ENCODE measurements at regions not wholly inside any gene's neighbourhood (a gene's known extent, or its start where the extent isn't known, plus 50 kb on each side); places are given as distances from the start of the nearest gene placed in this dataset.
"Not testable (repeated sequence)": the region's sequence is repeated elsewhere in the genome, so short reads cannot be mapped to it uniquely, and the experiment has no call there.

DNA sequence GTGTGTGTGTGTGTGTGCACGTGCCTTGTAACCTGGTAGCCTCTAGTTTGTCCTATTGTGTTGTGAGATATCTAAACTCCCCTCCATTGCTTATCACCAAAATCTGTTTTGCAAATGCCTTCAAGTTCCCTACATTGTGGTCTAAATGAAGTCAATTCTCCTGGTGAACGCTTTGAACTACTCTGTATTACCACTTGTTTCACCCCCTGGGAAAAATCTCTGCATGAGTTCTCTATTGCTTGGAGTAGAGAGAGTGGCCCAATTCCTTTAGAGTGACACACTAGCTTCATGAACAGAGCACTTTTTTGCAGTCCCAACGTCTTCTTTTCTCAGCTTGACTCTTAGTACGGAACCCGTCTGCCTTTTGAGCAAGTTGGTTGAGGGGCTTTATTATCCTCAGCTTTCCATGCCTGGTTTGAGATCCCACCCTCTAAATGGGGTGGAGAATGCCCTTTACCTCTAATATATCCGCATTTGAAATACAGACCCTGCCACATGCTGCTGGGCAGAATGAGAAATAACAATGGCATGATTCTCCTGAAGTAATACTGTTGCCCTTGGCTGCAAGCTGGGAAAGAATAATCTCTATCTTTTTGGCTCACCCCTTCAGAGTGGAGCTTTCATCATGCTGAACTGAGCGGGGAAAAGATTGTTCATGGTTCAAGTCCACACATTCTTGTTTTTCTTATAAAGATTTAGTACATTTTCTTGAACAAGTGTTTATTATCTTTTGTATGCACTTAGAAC, 2545.3 kb downstream of the PCDH9 start:
- no peak for DNase-seq (ENCODE audit: low read depth in 2 of 2)

DNA sequence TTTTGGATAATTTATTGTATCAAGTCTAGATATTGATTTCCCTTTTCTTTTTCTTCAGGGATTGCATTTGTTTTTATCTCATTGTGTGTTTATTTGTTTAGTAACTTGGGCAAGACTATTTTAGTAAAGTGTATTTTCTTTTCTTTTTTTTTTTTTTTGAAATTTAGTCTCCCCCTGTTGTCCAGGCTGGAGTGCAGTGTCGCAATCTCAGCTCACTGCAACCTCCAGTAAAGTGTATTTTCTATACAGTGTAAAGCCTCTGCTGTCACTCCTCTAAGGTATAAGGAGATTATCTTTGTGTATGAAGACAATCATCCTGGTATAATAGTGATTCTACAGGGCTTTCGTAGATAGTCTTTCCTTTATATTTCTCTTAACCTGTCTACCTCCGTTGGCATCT, 2546.0 kb downstream of the PCDH9 start:
- no peak for DNase-seq (ENCODE audit: low read depth in 2 of 2)

- no peak for DNase-seq (ENCODE audit: low read depth in 2 of 2)
These were observed 2549.4 kb downstream of the PCDH9 start for GRCh38 chr13:64680739-64681138.

DNA sequence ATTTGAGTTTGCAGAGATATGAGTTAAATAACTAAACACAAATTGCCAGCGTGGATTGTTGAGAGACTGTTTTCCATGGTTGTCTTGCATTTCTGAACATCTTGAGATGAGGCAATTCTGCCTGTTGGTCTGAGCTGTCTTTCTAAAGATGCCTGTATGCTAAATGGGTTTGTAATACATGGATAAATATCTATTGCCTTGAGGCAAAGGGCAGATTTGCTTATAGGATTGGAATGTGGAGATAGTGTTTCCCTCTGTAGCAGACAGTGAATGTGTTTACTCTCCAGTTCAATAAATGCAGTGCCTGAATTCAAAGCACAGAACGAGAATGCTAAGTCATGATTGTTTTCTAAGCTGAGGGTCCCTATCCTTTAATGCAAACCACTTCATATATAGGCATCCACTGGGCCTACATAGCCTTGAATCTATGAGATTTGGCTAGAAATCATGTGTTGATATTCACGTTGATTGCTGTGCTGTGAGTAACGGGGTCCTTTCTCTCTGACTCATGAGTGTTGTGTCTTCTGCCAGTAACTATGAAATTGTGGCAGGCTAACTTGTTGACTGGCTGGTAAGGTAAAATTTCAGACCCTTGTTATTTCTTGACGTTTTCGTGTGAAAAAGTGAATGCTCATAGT, 2554.8 kb downstream of the PCDH9 start:
- DNase-seq (ENCODE audit: low read depth in 2 of 2): peak; percentile 54 to 58

- no peak for DNase-seq (ENCODE audit: low read depth in 2 of 2)
These were observed 2556.0 kb downstream of the PCDH9 start for GRCh38 chr13:64674126-64674525.

DNA sequence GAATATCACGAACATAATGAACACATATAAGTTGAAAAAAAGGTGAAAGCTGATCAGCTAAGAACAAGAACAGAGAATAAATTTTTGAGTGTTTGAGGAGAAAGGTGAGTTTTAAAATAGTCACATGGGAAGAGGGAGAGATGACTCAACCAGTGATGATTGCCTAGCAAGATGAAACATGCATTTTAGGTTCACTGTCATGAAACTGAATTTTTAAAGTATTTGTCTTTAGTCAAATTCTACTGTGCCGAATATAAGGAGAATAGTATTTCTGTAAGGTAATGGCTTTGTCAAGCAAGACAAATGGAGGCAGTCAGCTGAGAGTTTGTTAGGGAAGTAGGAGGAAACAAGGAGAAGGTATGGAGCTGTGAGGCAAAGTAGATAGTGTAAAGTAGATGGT, 2557.4 kb downstream of the PCDH9 start:
- no peak for DNase-seq (ENCODE audit: low read depth in 2 of 2)

DNA sequence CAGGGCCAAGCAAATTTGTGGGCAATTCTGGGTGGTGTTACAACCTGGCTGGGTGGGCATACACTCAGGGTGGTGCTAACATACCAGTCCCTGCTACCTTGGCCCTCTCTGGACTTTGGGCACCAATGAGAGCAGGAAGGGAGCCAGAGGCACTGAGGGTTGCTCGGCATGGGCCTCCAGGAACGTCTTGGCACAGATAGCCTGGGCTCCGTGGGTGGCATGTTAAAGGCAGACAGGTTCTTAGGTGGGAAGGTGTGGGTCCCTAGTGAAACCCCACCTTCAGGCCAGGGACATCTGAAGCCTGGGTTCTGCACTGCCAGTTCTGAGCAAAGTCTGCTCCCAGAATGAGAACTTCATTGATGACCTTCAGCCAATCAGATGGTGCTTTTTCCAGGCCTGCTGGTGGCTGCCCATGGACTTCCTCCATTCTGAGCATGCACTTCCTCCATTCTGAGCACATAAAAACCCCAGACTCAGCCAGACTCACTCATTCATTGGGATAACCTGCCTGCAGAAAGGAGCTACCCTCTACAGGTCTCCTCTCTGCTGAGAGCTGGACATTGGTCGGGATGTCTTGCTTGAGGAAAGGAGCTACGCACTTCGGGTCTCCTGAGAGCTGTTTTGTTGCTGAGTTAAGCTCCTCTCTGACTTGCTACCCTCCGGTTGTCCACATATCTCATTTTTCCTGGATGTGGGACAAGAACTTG, 2567.1 kb downstream of the PCDH9 start:
- DNase-seq (ENCODE audit: low read depth in 2 of 2): no peak

DNA sequence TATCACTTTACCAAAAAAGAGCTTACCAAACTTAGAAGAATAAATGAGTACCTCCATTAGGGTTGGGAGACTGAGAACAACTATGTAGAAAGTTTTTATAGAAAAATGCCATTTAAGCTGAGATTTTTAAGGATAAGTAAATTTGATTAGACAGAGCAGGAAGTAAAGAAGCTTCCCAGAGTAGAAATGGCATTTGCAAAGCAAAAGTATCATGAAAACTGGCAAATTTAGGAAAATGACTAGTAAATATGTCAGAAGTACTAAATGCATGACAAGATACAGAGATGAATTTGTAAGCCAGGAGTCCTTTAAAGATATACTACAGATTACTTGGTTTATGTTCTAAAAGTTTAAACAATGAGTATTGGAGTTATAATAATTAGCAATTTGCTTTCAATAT, 2581.8 kb downstream of the PCDH9 start:
- DNase-seq (ENCODE audit: low read depth in 2 of 2): no peak

DNA sequence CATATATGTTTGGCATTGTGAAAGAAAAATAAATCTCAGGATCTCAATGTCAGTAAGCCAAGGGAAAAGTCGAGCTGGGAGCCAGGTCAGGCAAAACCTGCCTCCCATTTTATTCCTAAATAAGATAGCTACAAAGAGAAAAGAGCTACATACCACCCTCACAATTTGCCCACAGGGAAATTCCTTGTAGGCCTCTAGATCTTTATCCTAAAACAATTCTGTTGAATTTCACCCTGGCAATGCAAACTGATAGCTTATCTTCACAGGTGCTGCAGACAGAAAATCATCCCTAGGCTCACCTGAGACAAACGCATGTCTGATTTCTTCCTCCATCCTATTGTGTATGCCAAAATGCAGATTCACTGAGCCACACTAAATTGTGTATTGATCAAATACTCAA, 2587.1 kb downstream of the PCDH9 start:
- DNase-seq (ENCODE audit: low read depth in 2 of 2): no peak

DNA sequence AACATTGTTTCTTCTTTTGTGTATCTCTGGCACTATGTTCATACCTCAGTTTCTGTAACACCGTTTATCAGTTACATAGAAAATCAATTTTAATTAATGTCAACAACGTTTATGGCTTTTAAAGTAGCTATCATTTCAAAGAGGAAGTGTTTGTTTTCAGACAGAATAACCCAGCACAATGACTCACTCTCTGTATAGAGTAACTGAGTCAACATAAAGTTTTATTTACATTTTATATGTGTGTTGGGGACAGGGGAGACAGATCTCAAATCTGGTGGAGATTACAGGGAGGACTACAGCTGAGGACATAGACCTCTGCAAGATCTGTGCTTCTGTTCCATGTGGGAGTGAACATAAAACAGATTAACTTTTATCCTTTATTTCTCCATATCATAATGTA, 2590.1 kb downstream of the PCDH9 start:
- DNase-seq (ENCODE audit: low read depth in 2 of 2): no peak

DNA sequence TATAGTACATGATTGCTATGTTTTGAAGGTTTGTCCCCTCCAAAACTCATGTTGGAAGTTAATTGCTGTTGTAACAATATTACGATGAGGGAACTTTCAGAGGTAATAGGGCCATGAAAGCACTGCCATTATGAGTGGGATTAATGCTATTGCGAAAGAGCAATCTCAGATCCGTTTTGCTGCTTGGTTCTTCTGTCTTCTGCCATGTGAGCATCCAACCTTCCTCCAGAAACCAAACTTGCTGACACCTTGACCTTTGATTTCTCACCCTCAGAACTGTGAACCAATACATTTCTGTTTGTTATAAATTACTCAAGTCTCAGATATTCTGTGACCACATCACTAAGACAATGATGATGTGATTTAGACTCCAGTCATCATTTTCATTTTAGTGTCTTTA, 2590.9 kb downstream of the PCDH9 start:
- no peak for DNase-seq (ENCODE audit: low read depth in 2 of 2)

GRCh38 chr13:64633948-64634347, 2596.2 kb downstream of the PCDH9 start:
- peak in 1 of 2 experiments; percentile 1 for DNase-seq (ENCODE audit: low read depth in 2 of 2)

- DNase-seq (ENCODE audit: low read depth in 2 of 2): no peak
These were observed 2602.5 kb downstream of the PCDH9 start for GRCh38 chr13:64627654-64628053.

- no peak for DNase-seq (ENCODE audit: low read depth in 2 of 2)
These were observed 2604.0 kb downstream of the PCDH9 start for GRCh38 chr13:64626105-64626504.

DNA sequence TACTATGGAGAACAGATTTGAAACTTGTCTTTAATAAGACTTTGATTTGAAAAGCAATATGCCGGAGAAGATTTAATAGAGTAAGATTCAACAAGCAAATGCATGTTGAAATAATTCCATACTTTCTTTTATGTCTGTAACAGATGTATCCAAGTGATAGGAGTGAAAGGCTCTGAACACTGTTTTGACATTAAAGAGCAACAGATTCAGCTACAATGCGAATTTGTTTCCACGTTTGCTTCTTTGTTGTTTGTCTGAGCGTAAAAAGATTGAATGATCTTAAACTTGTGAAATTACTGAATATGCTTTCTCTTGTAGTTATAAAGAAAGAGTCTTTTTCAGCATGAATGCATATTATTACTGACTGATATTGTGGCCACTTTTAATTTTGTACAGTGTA, 2612.9 kb downstream of the PCDH9 start:
- DNase-seq (ENCODE audit: low read depth in 2 of 2): no peak

DNA sequence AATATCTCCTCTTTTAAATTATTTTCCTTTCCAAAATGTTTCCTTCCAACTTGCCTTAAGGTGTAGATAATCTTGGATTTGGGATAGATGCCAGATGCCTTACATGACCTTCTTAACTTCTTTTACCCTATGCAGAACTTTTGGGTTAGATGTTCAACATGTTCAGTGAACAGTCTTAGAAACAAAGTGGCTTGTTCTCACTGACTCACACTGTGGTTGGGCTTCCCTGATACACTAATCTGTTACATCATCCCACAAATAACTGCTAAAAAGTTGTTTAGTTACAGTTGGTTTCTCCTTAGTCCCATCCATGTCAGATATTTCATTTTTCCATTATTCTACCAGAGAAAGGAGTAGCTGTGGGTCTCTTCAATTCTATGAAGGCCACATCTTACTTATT, 2638.2 kb downstream of the PCDH9 start:
- peak; percentile 14 to 30 for DNase-seq (ENCODE audit: low read depth in 2 of 2)

GRCh38 chr13:64579331-64579730, 2650.8 kb downstream of the PCDH9 start:
- no peak for DNase-seq (ENCODE audit: low read depth in 2 of 2)

DNA sequence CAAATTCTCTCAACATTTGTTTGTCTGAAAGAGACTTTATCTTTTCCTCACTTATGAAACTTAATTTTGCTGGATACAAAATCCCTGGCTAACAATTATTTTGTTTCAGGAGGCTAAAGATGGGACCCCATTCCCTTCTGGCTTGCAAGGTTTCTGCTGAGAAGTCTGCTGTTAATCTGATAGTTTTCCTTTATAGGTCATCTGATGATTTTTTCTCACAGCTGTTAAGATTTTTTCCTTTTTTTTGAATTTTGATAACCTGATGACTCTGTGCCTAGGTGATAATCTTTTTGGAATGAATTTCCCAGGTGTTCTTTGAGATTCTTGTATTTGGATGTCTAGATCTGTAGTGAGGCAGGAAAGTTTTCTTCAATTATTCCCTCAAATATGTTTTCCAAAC, 2661.4 kb downstream of the PCDH9 start:
- no peak for DNase-seq (ENCODE audit: low read depth in 2 of 2)

- DNase-seq (ENCODE audit: low read depth in 2 of 2): not testable (repeated sequence)
These were observed 2672.1 kb downstream of the PCDH9 start for GRCh38 chr13:64558031-64558430.

- DNase-seq (ENCODE audit: low read depth in 2 of 2): peak; percentile 92 to 95
These were observed 2673.8 kb downstream of the PCDH9 start for GRCh38 chr13:64556376-64556775.

- DNase-seq (ENCODE audit: low read depth in 2 of 2): peak; percentile 47 to 49
These were observed 2676.6 kb downstream of the PCDH9 start for GRCh38 chr13:64553411-64554129.

GRCh38 chr13:64551755-64552154, 2678.4 kb downstream of the PCDH9 start:
- peak; percentile 98 for DNase-seq (ENCODE audit: low read depth in 2 of 2)

All from fibroblast of skin of left quadriceps (primary cell).